ENCODE measurements at regions not wholly inside any gene's neighbourhood (a gene's known extent, or its start where the extent isn't known, plus 50 kb on each side); places are given as distances from the start of the nearest gene placed in this dataset.

DNA sequence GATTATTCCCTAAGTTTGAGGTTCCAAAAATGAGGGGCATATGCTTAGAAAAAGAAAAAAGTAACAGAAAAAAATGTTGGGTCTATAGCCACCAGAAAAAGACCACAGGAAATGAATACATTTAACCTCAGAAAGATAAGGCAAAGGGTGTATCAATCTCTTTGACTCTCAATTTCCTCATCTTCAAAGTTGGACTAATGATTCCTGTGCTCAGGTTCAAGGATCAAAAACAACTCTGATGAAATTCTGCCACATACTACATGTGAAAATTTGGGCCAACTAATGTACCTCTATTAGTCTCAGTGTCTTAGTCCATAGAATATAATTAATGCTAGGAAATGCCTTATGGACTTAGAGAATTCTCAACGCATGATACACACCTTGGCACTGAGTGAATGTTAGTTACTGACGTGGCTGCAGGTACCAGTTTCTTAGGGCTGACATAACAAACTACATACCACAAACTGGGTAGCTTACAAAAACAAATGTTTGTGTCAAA, 257.7 kb downstream of the ANKRD50 start:
- H3K9ac ChIP-seq (ENCODE audit: low read length), result no peak overlapping the region
- no peaks in the 10 kb centered on the region for H3K9me3 ChIP-seq (ENCODE audit: control extremely low read depth in 1 of 3, control insufficient read depth in 2 of 3, insufficient read depth in 1 of 3, low read length in 2 of 3)
- ATAC-seq (ENCODE audit: low read depth) (no peak), DNase-seq (no peak)
- POLR2A ChIA-PET, result no interaction called here
- no peaks in the 10 kb centered on the region for H4K20me1 ChIP-seq (ENCODE audit: control insufficient read depth, insufficient read depth, low read length, poor library complexity, severe bottlenecking)
- H3K27ac ChIP-seq (ENCODE audit: low read length in 2 of 2), result no peak overlapping the region
- TF ChIP-seq, protein P1, sequence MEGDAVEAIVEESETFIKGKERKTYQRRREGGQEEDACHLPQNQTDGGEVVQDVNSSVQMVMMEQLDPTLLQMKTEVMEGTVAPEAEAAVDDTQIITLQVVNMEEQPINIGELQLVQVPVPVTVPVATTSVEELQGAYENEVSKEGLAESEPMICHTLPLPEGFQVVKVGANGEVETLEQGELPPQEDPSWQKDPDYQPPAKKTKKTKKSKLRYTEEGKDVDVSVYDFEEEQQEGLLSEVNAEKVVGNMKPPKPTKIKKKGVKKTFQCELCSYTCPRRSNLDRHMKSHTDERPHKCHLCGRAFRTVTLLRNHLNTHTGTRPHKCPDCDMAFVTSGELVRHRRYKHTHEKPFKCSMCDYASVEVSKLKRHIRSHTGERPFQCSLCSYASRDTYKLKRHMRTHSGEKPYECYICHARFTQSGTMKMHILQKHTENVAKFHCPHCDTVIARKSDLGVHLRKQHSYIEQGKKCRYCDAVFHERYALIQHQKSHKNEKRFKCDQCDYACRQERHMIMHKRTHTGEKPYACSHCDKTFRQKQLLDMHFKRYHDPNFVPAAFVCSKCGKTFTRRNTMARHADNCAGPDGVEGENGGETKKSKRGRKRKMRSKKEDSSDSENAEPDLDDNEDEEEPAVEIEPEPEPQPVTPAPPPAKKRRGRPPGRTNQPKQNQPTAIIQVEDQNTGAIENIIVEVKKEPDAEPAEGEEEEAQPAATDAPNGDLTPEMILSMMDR (IDR thresholded peaks at IDR 0.05), result no peak
- TF ChIP-seq EZH2 (IDR thresholded peaks at IDR 0.05; ENCODE audit: borderline replicate concordance, insufficient read depth, low read depth, low read length, poor library complexity, severe bottlenecking), result no peak
- no peaks in the 10 kb centered on the region for H3K27me3 ChIP-seq (replicated peaks in 1 of 4; ENCODE audit: control extremely low read depth in 1 of 4, control insufficient read depth in 3 of 4, insufficient read depth in 4 of 4, low read length in 3 of 4)
- no CpG with 5 or more reads among the region's 2 CpGs for WGBS (ENCODE audit: insufficient coverage)
- no peak overlapping the region for H2AFZ ChIP-seq (ENCODE audit: insufficient read depth, low read depth, low read length, poor library complexity, severe bottlenecking)
- no peak overlapping the region for H3K4me3 ChIP-seq (ENCODE audit: control extremely low read depth in 1 of 5, extremely low read depth in 1 of 5, insufficient read depth in 1 of 5, low read depth in 2 of 5, low read length in 4 of 5)
- Mint-ChIP-seq H3K4me1 (no peaks in the 10 kb centered on the region), H3K27me3 (no peaks in the 10 kb centered on the region), H3K27ac (no peak overlapping the region), H3K4me3 (no peak overlapping the region), H3K9me3 (ENCODE audit: insufficient read depth) (peaks cover 2% of the 10 kb centered on the region)
- intact Hi-C loops (cut with micrococcal nuclease), result no loop called here
- H3K4me2 ChIP-seq (replicated peaks; ENCODE audit: low read depth, low read length, poor library complexity, severe bottlenecking), result no peak overlapping the region
- H3K79me2 ChIP-seq (ENCODE audit: control insufficient read depth, insufficient read depth, low read length), result no peaks in the 10 kb centered on the region
- no peaks in the 10 kb centered on the region for H3K36me3 ChIP-seq (replicated peaks in 1 of 2; ENCODE audit: control extremely low read depth in 1 of 2, control insufficient read depth in 1 of 2, extremely low read depth in 1 of 2, insufficient read depth in 2 of 2, low read length in 1 of 2)
- H3K4me1 ChIP-seq (ENCODE audit: control insufficient read depth in 2 of 2, insufficient read depth in 2 of 2, low read length in 2 of 2), result no peaks in the 10 kb centered on the region
- CTCF ChIA-PET, result no interaction called here

DNA sequence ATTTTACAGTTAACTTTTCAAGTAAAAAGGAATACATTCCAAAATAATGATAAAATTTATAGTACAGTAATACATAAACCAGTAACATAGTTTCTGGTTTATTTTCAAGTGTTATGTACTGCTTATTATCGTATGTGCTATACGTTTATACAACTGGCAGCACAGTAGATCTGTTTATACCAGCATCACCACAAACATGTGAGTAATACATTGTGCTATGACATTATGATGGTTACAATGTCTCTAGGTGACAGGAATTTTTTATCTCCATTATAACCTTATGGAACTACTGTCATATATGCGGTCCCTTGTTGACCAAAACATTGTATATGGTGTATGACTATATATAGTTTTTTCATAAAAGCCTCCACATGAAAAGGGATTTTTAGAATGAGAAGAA, 256.9 kb downstream of the ANKRD50 start:
- no peak overlapping the region for H3K27ac Mint-ChIP-seq
- Histone ChIP-seq H3K36me3 (replicated peaks in 1 of 2; ENCODE audit: control extremely low read depth in 1 of 2, control insufficient read depth in 1 of 2, extremely low read depth in 1 of 2, insufficient read depth in 2 of 2, low read length in 1 of 2) (no peaks in the 10 kb centered on the region), H3K27ac (ENCODE audit: low read length in 2 of 2) (no peak overlapping the region), H3K79me2 (ENCODE audit: control insufficient read depth, insufficient read depth, low read length) (no peaks in the 10 kb centered on the region), H3K9ac (ENCODE audit: low read length) (no peak overlapping the region), H3K4me3 (ENCODE audit: control extremely low read depth in 1 of 5, extremely low read depth in 1 of 5, insufficient read depth in 1 of 5, low read depth in 2 of 5, low read length in 4 of 5) (no peak overlapping the region), H3K9me3 (ENCODE audit: control extremely low read depth in 1 of 3, control insufficient read depth in 2 of 3, insufficient read depth in 1 of 3, low read length in 2 of 3) (no peaks in the 10 kb centered on the region), H4K20me1 (ENCODE audit: control insufficient read depth, insufficient read depth, low read length, poor library complexity, severe bottlenecking) (no peaks in the 10 kb centered on the region), H3K4me2 (replicated peaks; ENCODE audit: low read depth, low read length, poor library complexity, severe bottlenecking) (no peak overlapping the region), H3K4me1 (ENCODE audit: control insufficient read depth in 2 of 2, insufficient read depth in 2 of 2, low read length in 2 of 2) (no peaks in the 10 kb centered on the region), H3K27me3 (replicated peaks in 1 of 4; ENCODE audit: control extremely low read depth in 1 of 4, control insufficient read depth in 3 of 4, insufficient read depth in 4 of 4, low read length in 3 of 4) (no peaks in the 10 kb centered on the region), H2AFZ (ENCODE audit: insufficient read depth, low read depth, low read length, poor library complexity, severe bottlenecking) (no peak overlapping the region)
- no peak overlapping the region for H3K4me3 Mint-ChIP-seq
- TF ChIP-seq, protein P1 (IDR thresholded peaks at IDR 0.05), result no peak
- no peak for TF ChIP-seq EZH2 (IDR thresholded peaks at IDR 0.05; ENCODE audit: borderline replicate concordance, insufficient read depth, low read depth, low read length, poor library complexity, severe bottlenecking)
- H3K9me3 Mint-ChIP-seq (ENCODE audit: insufficient read depth), result peaks cover 2% of the 10 kb centered on the region
- H3K27me3 Mint-ChIP-seq, result no peaks in the 10 kb centered on the region
- no CpG with 5 or more reads among the region's 3 CpGs for WGBS (ENCODE audit: insufficient coverage)
- ChIA-PET POLR2A (no interaction called here), CTCF (no interaction called here)
- intact Hi-C loops (cut with micrococcal nuclease), result no loop called here
- H3K4me1 Mint-ChIP-seq, result no peaks in the 10 kb centered on the region
- DNase-seq (no peak), ATAC-seq (ENCODE audit: low read depth) (no peak)

Data from B cell (primary cell).